H1 (cell line): ENCODE measurements at regions not wholly inside any gene's neighbourhood (a gene's known extent, or its start where the extent isn't known, plus 50 kb on each side); places are given as distances from the start of the nearest gene placed in this dataset.

Source experiments
- CHD2 ChIP-seq: IDR thresholded peaks from 2 replicates; pipeline ENCODE4 v1.6.1; 2012; ENCODE audit warnings: low read length, improper control_type of control experiment
- CTCF ChIP-seq, 3 experiments: IDR thresholded peaks; 1 replicate in 2 of 3; 2 replicates in 1 of 3; pipeline versions ENCODE4 v1.5.1 to v1.6.1; 2011; ENCODE audit warnings: low read length in 3 of 3, mild to moderate bottlenecking in 3 of 3, inconsistent platforms in 2 of 3, low read depth in 1 of 3, moderate library complexity in 1 of 3; ENCODE audit not compliant: insufficient read depth in 1 of 3; ENCODE audit errors: control extremely low read depth in 1 of 3
- EP300 ChIP-seq, 2 experiments: IDR thresholded peaks; 1 replicate in 1 of 2; 2 replicates in 1 of 2; pipeline ENCODE4 v1.6.1; 2011 to 2012; ENCODE audit warnings: low read depth in 2 of 2, low read length in 2 of 2, mild to moderate bottlenecking in 2 of 2, borderline replicate concordance in 1 of 2, inconsistent platforms in 1 of 2, moderate library complexity in 1 of 2
- POLR2A ChIP-seq, 2 experiments: IDR thresholded peaks; 1 replicate in 1 of 2; 2 replicates in 1 of 2; pipeline ENCODE4 v1.6.1; 2011; ENCODE audit warnings: low read depth in 2 of 2, low read length in 2 of 2, mild to moderate bottlenecking in 2 of 2; ENCODE audit errors: control extremely low read depth in 1 of 2
- TAF1 ChIP-seq: IDR thresholded peaks from 2 replicates; pipeline ENCODE4 v1.6.1; 2011; ENCODE audit warnings: mild to moderate bottlenecking, low read depth, low read length

DNA sequence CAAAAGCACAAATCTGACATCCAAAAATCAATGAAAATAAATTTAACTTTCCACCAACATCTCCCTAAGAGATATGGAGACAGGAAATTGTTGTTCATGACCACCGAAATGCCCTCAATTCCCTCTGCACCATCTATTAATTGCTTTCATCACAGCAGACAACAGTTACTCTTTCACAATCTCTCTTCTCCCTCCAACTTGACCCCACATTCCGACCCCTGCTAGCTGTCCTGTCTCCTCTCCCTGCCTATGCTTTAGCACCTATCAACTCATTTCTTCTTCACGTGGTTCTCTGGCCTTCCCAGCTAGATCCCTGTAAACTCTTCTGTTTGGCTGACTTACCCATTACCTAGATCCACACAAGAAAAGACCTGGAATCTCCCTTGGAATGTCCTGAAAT lies 173.9 kb upstream of the ADAMTS9 start:
- no peak for TF ChIP-seq EP300 (IDR thresholded peaks at IDR 0.05; ENCODE audit: borderline replicate concordance in 1 of 2, low read depth in 2 of 2, low read length in 2 of 2)
- TF ChIP-seq CTCF (IDR thresholded peaks at IDR 0.05; ENCODE audit: control extremely low read depth in 1 of 3, insufficient read depth in 1 of 3, low read depth in 1 of 3, low read length in 3 of 3): no peak
- TF ChIP-seq TAF1: no peak
- TF ChIP-seq CHD2: no peak
- TF ChIP-seq POLR2A (IDR thresholded peaks at IDR 0.05; ENCODE audit: control extremely low read depth in 1 of 2, low read depth in 2 of 2, low read length in 2 of 2): no peak
